ENCODE measurements at regions not wholly inside any gene's neighbourhood (a gene's known extent, or its start where the extent isn't known, plus 50 kb on each side); places are given as distances from the start of the nearest gene placed in this dataset.

GRCh38 chr1:198918920-198919319 is 280.1 kb downstream of the PTPRC start (continued):
- TF ChIP-seq PRDM2 (tag by site-specific recombination; IDR thresholded peaks at IDR 0.05; ENCODE audit: borderline replicate concordance) (no peak), ZNF521 (tag by site-specific recombination; IDR thresholded peaks at IDR 0.05) (no peak), PRDM10 (tag by site-specific recombination; IDR thresholded peaks at IDR 0.05) (no peak), ZFP41 (tag by site-specific recombination; IDR thresholded peaks at IDR 0.05; ENCODE audit: borderline replicate concordance) (no peak), ZNF777 (tag by site-specific recombination; IDR thresholded peaks at IDR 0.05; ENCODE audit: borderline replicate concordance) (no peak)

GRCh38 chr1:198919667-198920398 is 281.0 kb downstream of the PTPRC start:
- peaks cover 2% of the 10 kb centered on the region; the same call in 1 of the 2 replicates for H3K4me1 ChIP-seq (ENCODE audit: control insufficient read depth, insufficient read depth, low read length)
- ChIA-PET CTCF (no interaction called here), POLR2A (no interaction called here)
- no peak overlapping the region for H3K4me3 ChIP-seq (ENCODE audit: low read depth, low read length)
- peaks cover 0 to 3% of the 10 kb centered on the region in 2 experiments; a peak in 1 of 3 replicates for H3K36me3 ChIP-seq (ENCODE audit: control insufficient read depth in 2 of 2, insufficient read depth in 1 of 2, low read length in 2 of 2)
- no peak overlapping the region for H3K27ac ChIP-seq (ENCODE audit: extremely low read depth, low read depth, low read length)
- H3K9me3 ChIP-seq (ENCODE audit: control insufficient read depth, insufficient read depth, low read depth, low read length) = no peaks in the 10 kb centered on the region
- TF ChIP-seq ZNF184 (tag by site-specific recombination; IDR thresholded peaks at IDR 0.05) = no peak
- TF ChIP-seq GLI2 (tag by site-specific recombination; IDR thresholded peaks at IDR 0.05; ENCODE audit: borderline replicate concordance, low read depth) = no peak
- TF ChIP-seq ZNF48 (tag by site-specific recombination; IDR thresholded peaks at IDR 0.05) = no peak
- no peak for TF ChIP-seq ZNF239 (tag by site-specific recombination; IDR thresholded peaks at IDR 0.05)
- TF ChIP-seq PRDM10 (tag by site-specific recombination; IDR thresholded peaks at IDR 0.05) = no peak
- no peak for TF ChIP-seq BCL11A (tag by site-specific recombination; IDR thresholded peaks at IDR 0.05; ENCODE audit: low read depth)
- TF ChIP-seq ZNF148 (tag by site-specific recombination; IDR thresholded peaks at IDR 0.05; ENCODE audit: borderline replicate concordance) = no peak
- no peak for TF ChIP-seq HIC1 (tag by site-specific recombination; IDR thresholded peaks at IDR 0.05)
- no peak for TF ChIP-seq ZSCAN30 (tag by site-specific recombination; IDR thresholded peaks at IDR 0.05)
- TF ChIP-seq MZF1 (tag by site-specific recombination; IDR thresholded peaks at IDR 0.05; ENCODE audit: borderline replicate concordance) = no peak
- TF ChIP-seq ZNF560 (tag by site-specific recombination; IDR thresholded peaks at IDR 0.05; ENCODE audit: borderline replicate concordance) = no peak
- no peak for TF ChIP-seq ZNF571 (tag by site-specific recombination; IDR thresholded peaks at IDR 0.05)

All from HEK293 (cell line).